ENCODE measurements at regions not wholly inside any gene's neighbourhood (a gene's known extent, or its start where the extent isn't known, plus 50 kb on each side); places are given as distances from the start of the nearest gene placed in this dataset.

DNA sequence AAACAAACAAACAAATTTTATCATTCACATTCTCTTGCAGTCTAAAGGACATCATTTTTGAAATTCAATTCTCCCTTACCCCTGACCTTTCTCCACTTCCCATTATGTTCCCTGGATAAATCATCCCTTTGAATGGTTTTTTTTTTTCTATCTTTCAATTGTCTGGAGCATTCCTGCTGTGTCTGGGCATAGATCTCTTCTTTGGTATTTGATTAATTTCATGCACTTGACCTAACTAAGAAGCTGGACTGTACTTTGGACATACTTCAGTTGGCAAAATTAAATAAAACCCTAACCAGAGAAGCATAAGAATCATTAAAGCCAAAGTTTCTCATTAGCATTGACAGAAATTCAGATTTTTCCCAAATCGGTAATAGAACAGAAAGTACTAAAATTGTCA is 163.6 kb upstream of the BMP4 start:
- H3K56ac ChIP-seq (replicated peaks; ENCODE audit: insufficient read length, low read depth, low read length), result no peak overlapping the region
- H3K23me2 ChIP-seq (ENCODE audit: low read depth, low read length), result no peaks in the 10 kb centered on the region
- 79% methylated on average over 1 of the region's 1 CpG; no CpG with 5 or more reads in 1 of the 2 experiments for WGBS, 2 experiments (ENCODE audit: extremely low coverage in 1 of 2, insufficient coverage in 1 of 2, insufficient read length in 1 of 2, insufficient replicate concordance in 2 of 2, low coverage in 1 of 2, low lambda C conversion rate in 2 of 2, missing lambda C conversion rate in 1 of 2)
- H3K79me1 ChIP-seq (ENCODE audit: low read depth, low read length), result no peaks in the 10 kb centered on the region
- no peaks in the 10 kb centered on the region for H4K20me1 ChIP-seq (replicated peaks in 1 of 2; ENCODE audit: control insufficient read depth in 1 of 2, insufficient read depth in 2 of 2, low read length in 2 of 2)
- DNase-seq (ENCODE audit: low read depth in 1 of 2, low spot score in 2 of 2) (no peak), FAIRE-seq (no peak)
- H2BK15ac ChIP-seq (ENCODE audit: low read length), result no peak overlapping the region
- no peak overlapping the region for H2AK5ac ChIP-seq (ENCODE audit: low read depth, low read length)
- no peak overlapping the region for H2BK12ac ChIP-seq (ENCODE audit: low read depth, low read length)
- H4K8ac ChIP-seq (ENCODE audit: extremely low read depth, insufficient read depth, low read length), result no peak overlapping the region
- no peak overlapping the region for H3K4ac ChIP-seq (replicated peaks; ENCODE audit: insufficient read length, low read depth, low read length)
- no peak overlapping the region for H3K14ac ChIP-seq (ENCODE audit: insufficient read length)
- CTCF ChIA-PET (ENCODE audit: partially characterized antibody), result no interaction called here
- H3K4me1 ChIP-seq (replicated peaks in 1 of 4; ENCODE audit: control insufficient read depth in 3 of 4, insufficient read depth in 4 of 4, low read length in 3 of 4), result no peaks in the 10 kb centered on the region
- no peaks in the 10 kb centered on the region for H3K9me3 ChIP-seq (ENCODE audit: insufficient read depth in 2 of 2, low read depth in 1 of 2, low read length in 1 of 2)
- H2AFZ ChIP-seq (ENCODE audit: low read length), result no peak overlapping the region
- no peak overlapping the region for H3K23ac ChIP-seq (ENCODE audit: insufficient read length)
- no peak overlapping the region for H2BK120ac ChIP-seq (replicated peaks; ENCODE audit: low read depth, low read length)
- H3K4me2 ChIP-seq (ENCODE audit: insufficient read depth in 1 of 2, low read depth in 2 of 2, low read length in 2 of 2), result no peak overlapping the region
- no peak overlapping the region for H2BK20ac ChIP-seq (ENCODE audit: low read length)
- H4K5ac ChIP-seq (ENCODE audit: insufficient read length, low read depth, low read length), result no peak overlapping the region
- H3K36me3 ChIP-seq (ENCODE audit: control insufficient read depth in 2 of 4, insufficient read depth in 4 of 4, low read length in 3 of 4), result no peaks in the 10 kb centered on the region
- no peak overlapping the region for H3K18ac ChIP-seq (ENCODE audit: extremely low read depth, low read length)
- POLR2A ChIA-PET (ENCODE audit: partially characterized antibody), result no interaction called here
- H3K27me3 ChIP-seq (replicated peaks in 1 of 4; ENCODE audit: control insufficient read depth in 3 of 4, extremely low read depth in 1 of 4, insufficient read depth in 3 of 4, low read length in 3 of 4), result no peaks in the 10 kb centered on the region
- no peak overlapping the region for H4K91ac ChIP-seq (replicated peaks; ENCODE audit: insufficient read length, low read length)
- H2BK5ac ChIP-seq (ENCODE audit: low read depth, low read length), result no peak overlapping the region
- H3K9ac ChIP-seq (replicated peaks in 1 of 4; ENCODE audit: extremely low read depth in 1 of 4, low read depth in 3 of 4, low read length in 3 of 4), result no peak overlapping the region
- H3K27ac ChIP-seq (ENCODE audit: low read depth, low read length), result no peak overlapping the region
- H3K4me3 ChIP-seq (ENCODE audit: extremely low read depth in 1 of 4, insufficient read depth in 2 of 4, low read depth in 3 of 4, low read length in 4 of 4), result no peak overlapping the region
- no peaks in the 10 kb centered on the region for H3K79me2 ChIP-seq (ENCODE audit: control insufficient read depth in 1 of 2, insufficient read depth in 2 of 2, low read length in 2 of 2)
- TF ChIP-seq SIN3A (conservative IDR thresholded peaks at IDR 0.05 in 1 of 2, IDR thresholded peaks at IDR 0.05 in 1 of 2; ENCODE audit: low read depth in 1 of 2, low read length in 2 of 2) (no peak), BRCA1 (IDR thresholded peaks at IDR 0.05; ENCODE audit: low read depth, low read length) (no peak), EGR1 (IDR thresholded peaks at IDR 0.05; ENCODE audit: borderline replicate concordance, low read depth, low read length) (no peak)
